Thymus (tissue), 11 donors: ENCODE measurements at regions not wholly inside any gene's neighbourhood (a gene's known extent, or its start where the extent isn't known, plus 50 kb on each side); places are given as distances from the start of the nearest gene placed in this dataset.
"Not testable (repeated sequence)": the region's sequence is repeated elsewhere in the genome, so short reads cannot be mapped to it uniquely, and the experiment has no call there.

Source experiments
- DNase-seq, 9 donors: peaks; one replicate each; pipeline ENCODE4 v3.0.0-alpha.2; 2013; ENCODE audit warnings: low spot score in 9 of 9, low read depth in 6 of 9, missing footprints in 1 of 9
- H3K27ac ChIP-seq, 2 donors: one replicate each; pipeline ENCODE4 v1.5.1; 2013; ENCODE audit warnings: control low read depth in 1 of 2, low read depth in 1 of 2, low read length in 1 of 2, mild to moderate bottlenecking in 1 of 2, moderate library complexity in 1 of 2
- H3K27me3 ChIP-seq, 2 donors: one replicate each; pipeline ENCODE4 v1.5.1; 2013; ENCODE audit warnings: low read length in 1 of 2; ENCODE audit not compliant: control insufficient read depth in 2 of 2, insufficient read depth in 1 of 2
- H3K36me3 ChIP-seq, 2 donors: one replicate each; pipeline ENCODE4 v1.5.1; 2013; ENCODE audit warnings: low read length in 1 of 2, mild to moderate bottlenecking in 1 of 2, moderate library complexity in 1 of 2; ENCODE audit not compliant: control insufficient read depth in 2 of 2, insufficient read depth in 2 of 2
- H3K4me1 ChIP-seq, 2 donors: one replicate each; pipeline ENCODE4 v1.5.1; 2013; ENCODE audit warnings: low read length in 2 of 2; ENCODE audit not compliant: control insufficient read depth in 2 of 2, insufficient read depth in 2 of 2
- H3K4me3 ChIP-seq, 2 donors: one replicate each; pipeline ENCODE4 v1.5.1; 2013; ENCODE audit warnings: low read length in 2 of 2, control low read depth in 1 of 2, mild to moderate bottlenecking in 1 of 2
- H3K9me3 ChIP-seq, 2 donors: one replicate each; pipeline ENCODE4 v1.5.1; 2013; ENCODE audit warnings: low read length in 1 of 2, mild to moderate bottlenecking in 1 of 2; ENCODE audit not compliant: control insufficient read depth in 2 of 2, insufficient read depth in 1 of 2
- WGBS: extraction: QIAGEN DNeasy Blood & Tissue Kit; methylation state at CpG from one replicate; pipeline ENCODE4 v1.1.7; 2013; 5-methylcytosine and 5-hydroxymethylcytosine counted together
- donor health status: healthy.

DNA sequence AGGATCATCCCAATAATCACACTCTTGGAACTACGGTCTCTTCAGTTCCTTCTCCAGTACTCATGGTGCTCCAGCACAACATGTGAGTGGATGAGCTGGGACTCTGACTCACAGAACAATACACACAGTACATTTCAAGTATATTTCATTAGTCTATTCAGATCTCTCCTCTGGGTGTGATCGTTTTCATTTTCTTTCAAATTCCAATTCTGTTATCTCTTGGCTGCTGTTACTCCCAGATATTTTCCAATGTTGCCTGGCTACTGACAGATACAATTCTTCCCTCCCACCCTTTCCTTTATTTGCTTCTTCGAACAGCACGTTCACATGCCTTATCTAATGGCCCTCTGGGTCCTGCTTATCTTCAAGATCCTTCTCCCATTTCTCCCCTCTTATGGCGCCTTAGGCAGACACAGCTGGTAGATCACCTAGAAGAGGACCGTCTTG is 216.0 kb downstream of the ACKR3 start:
- H3K36me3 ChIP-seq = no peaks in the 10 kb centered on the region
- H3K4me1 ChIP-seq = no peaks in the 10 kb centered on the region
- H3K27ac ChIP-seq = no peak overlapping the region
- H3K27me3 ChIP-seq = no peaks in the 10 kb centered on the region
- WGBS = 92% methylated on average over 6 of the region's 6 CpGs
- H3K4me3 ChIP-seq = no peak overlapping the region
- DNase-seq = no peak
- no peaks in the 10 kb centered on the region for H3K9me3 ChIP-seq

DNA sequence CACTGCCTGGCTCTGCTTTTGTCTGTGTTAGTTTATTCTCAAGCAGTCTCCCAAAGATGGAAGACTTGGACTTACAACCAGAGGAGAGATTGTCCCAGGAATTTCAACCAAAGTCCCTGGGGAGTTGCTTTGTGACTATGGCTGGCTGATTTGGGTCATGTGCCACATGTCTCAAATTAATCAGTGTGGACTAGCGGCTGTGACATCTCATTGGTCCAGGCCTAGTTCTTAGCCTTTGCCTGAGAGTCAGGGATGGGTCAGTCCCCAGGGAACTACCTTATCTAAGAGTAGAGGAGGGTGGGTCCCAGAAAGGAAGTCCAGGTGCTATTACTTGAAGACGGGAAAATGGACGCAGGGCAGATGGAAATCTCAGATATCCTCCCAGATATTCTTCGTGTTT is 217.1 kb downstream of the ACKR3 start:
- H3K36me3 ChIP-seq = no peaks in the 10 kb centered on the region

DNA sequence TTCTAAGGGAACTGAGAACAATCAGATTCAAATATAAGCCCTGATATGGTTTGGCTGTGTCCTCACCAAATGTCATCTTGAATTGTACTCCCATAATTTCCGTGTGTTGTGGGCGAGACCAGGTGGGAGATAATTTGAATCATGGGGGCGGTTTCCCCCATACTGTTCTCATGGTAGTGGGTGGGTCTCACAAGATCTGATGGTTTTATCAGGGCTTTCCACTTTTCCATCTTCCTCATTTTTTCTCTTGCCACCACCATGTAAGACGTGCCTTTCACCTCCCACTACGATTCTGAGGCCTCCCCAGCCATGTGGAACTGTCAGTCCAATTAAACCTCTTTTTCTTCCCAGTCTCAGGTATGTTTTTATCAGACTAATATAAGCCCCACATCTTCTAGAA is 217.8 kb downstream of the ACKR3 start:
- not testable (repeated sequence) for H3K4me1 ChIP-seq, H3K36me3 ChIP-seq, H3K27ac ChIP-seq, H3K9me3 ChIP-seq, DNase-seq, H3K27me3 ChIP-seq, H3K4me3 ChIP-seq
- 86% methylated on average over 5 of the region's 5 CpGs for WGBS

More for the DNA sequence above, 217.1 kb downstream of the ACKR3 start:
- H3K27me3 ChIP-seq = no peaks in the 10 kb centered on the region
- DNase-seq = no peak
- no peaks in the 10 kb centered on the region for H3K4me1 ChIP-seq
- H3K9me3 ChIP-seq = no peaks in the 10 kb centered on the region
- H3K4me3 ChIP-seq = no peak overlapping the region
- H3K27ac ChIP-seq = no peak overlapping the region
- 98% methylated on average over 4 of the region's 4 CpGs for WGBS

DNA sequence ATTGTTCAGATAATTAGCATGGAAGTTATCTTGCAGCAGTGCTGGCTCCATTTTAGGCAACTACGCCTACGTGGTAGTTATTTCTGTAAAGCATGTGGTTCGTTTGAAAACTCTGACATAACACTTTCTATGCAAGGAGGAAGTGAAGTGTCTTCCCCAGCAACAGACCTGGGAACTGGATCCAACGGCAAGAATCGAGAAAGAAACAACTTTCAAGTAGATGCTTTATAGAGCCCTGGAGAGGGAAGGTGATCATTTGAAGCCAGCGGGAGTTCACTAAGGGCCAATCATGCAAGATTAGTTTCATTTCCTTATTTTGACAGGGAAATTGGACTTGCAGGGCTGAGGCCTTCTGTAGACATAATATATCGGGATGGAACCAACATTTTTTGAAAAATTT is 218.3 kb downstream of the ACKR3 start:
- H3K27me3 ChIP-seq = no peaks in the 10 kb centered on the region
- H3K9me3 ChIP-seq = no peaks in the 10 kb centered on the region
- no peaks in the 10 kb centered on the region for H3K4me1 ChIP-seq
- no peak overlapping the region for H3K4me3 ChIP-seq
- no peaks in the 10 kb centered on the region for H3K36me3 ChIP-seq
- DNase-seq = peak in 1 of 9 donors; percentile 8
- no peak overlapping the region for H3K27ac ChIP-seq
- 87% methylated on average over 7 of the region's 7 CpGs for WGBS

DNA sequence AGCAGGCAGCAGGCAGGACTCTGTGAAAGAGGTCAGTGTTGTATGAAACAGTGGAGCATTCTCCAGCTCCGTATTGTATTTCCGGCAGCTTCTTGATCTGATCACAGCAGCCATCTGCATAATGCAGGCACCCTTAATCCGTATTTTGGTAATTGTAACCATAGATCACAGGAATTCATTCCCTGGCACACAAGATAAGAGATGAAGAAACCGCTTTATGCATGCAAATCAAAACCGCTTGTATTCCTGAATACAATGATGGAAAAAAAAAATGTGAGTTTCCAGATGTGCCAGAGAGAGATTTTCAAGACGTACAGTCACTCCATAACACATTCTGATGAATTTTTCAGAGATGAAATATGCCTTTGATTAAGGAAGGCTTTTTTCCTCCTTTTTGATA is 221.3 kb downstream of the ACKR3 start:
- WGBS = 87% methylated on average over 6 of the region's 6 CpGs

DNA sequence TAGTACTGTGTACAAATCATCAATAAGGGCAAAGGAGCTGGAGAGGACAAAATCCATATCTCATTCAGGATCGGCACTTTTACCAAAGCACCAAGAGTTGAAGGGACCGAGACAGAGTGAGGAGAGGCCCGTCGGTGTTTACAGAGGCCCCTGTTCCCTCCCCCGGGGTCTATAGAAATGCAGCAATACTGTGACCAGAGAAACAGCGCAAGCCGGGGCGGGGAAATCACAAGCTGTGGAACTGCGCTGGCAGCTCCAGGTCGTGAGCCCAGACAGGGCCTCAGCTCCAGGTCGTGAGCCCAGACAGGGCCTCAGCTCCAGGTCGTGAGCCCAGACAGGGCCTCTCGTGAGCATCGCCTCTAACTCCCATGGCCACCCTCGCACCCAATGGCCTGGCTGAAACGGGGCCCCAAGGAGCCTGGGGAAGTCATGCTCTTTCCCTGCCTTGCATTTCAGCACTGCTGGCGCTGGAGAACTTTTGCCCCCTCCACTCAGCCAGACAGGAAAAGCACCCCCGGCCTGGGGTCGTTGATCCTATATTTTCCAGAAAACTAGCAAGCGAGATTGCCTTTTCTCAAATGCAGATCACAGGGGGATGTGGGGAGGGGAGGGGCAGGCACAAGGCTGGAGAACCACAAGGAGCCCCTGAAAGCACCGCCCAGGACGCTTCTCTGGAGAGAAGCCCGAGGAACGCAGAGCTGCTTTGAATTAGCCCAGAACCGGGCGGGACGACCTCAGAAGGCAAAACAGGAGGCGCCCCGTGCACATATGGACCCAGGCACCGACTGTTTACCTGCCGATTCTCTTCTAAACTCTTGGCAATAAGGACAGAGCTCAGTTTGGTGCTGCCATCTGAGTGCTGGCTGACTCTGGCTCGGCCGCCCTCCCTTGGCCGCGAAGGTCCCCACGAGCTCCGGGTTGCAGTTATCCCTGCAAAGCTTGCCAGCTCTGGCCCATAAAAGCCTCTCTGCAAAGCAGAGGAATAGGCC is 223.7 kb downstream of the ACKR3 start:
- no peak overlapping the region for H3K4me3 ChIP-seq
- H3K36me3 ChIP-seq = no peaks in the 10 kb centered on the region
- H3K4me1 ChIP-seq = no peaks in the 10 kb centered on the region
- DNase-seq = no peak
- WGBS = 83% methylated on average over 37 of the region's 37 CpGs
- no peaks in the 10 kb centered on the region for H3K27me3 ChIP-seq
- no peak overlapping the region for H3K27ac ChIP-seq
- H3K9me3 ChIP-seq = no peaks in the 10 kb centered on the region

More for the DNA sequence above, 221.3 kb downstream of the ACKR3 start:
- no peak for DNase-seq
- Histone ChIP-seq H3K27me3 (no peaks in the 10 kb centered on the region), H3K27ac (no peak overlapping the region), H3K36me3 (no peaks in the 10 kb centered on the region), H3K9me3 (no peaks in the 10 kb centered on the region), H3K4me3 (no peak overlapping the region), H3K4me1 (no peaks in the 10 kb centered on the region)

DNA sequence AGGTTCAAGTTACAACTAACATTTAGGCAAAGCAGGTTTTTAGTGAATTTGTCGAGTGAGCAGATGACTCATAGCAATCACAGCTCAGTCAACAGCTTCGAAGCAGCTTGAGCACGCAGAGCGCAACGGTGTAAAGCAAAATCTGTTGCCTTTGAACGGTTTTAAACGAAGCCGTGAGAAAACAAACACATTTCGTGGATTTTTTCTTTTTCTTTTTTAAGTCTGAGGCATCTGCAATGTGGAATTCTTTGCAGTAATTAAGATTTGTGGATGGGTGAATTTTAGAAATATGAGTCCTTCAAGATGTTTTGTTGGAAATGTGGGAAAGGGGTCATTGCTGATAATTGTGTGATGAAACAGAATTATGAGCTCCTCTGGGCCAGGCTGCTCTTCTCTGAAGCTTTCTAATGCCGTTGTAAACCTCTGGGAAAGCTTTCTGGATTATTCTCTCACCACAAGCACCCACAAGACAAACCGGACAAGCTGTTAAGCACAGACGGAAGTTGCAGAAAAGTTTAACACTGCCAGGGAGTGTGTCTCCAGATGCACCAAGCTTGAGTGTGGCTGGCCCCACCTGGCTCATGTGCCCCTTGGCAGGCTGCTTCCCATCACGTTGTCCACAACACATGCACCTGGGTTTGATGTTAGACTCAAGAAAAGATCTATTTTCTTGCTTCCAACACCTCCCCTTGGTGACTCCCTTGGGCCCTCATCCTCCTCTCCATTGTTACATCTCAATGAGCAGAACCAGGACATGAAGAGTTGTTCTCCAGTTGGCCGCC is 224.7 kb downstream of the ACKR3 start:
- Histone ChIP-seq H3K27ac (no peak overlapping the region), H3K4me1 (no peaks in the 10 kb centered on the region), H3K9me3 (no peaks in the 10 kb centered on the region), H3K36me3 (no peaks in the 10 kb centered on the region), H3K27me3 (no peaks in the 10 kb centered on the region), H3K4me3 (no peak overlapping the region)
- 87% methylated on average over 14 of the region's 14 CpGs for WGBS
- DNase-seq = no peak

DNA sequence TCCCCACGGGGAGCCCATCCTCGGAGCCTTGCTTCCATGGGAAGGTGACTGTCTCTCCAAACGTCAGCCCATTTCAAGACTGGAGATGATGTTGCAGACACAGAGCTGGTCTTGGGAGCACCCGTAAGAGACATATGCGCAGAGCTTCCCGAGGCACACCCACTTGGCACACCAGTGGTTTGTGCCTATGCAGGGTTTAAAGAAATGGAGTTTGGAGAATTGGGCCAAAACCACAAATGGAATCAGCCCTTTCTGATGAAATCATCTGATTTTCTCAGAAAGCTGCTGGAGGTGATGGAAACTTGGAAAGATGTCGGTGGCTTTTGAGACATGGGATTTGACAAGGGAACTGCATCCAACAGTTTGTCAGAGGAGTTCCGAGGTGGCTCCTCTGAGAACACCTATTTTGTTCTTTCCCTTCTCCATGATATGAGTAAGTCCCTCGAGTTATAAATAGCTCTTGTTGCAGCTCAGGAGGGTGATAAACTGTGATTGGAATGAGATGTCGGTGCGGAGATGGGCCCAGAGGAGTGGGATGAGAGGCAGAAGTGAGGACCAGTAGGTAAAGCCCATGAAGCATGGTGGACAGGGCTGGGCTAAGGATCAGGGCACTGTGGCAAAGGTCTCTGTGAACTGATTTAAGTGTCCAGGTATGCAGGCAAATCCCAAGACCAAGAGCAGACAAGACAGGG is 225.7 kb downstream of the ACKR3 start:
- H3K27ac ChIP-seq = no peak overlapping the region
- H3K9me3 ChIP-seq = no peaks in the 10 kb centered on the region
- DNase-seq = no peak
- H3K4me3 ChIP-seq = no peak overlapping the region
- no peaks in the 10 kb centered on the region for H3K27me3 ChIP-seq
- no peaks in the 10 kb centered on the region for H3K36me3 ChIP-seq
- WGBS = 96% methylated on average over 11 of the region's 11 CpGs
- H3K4me1 ChIP-seq = no peaks in the 10 kb centered on the region

DNA sequence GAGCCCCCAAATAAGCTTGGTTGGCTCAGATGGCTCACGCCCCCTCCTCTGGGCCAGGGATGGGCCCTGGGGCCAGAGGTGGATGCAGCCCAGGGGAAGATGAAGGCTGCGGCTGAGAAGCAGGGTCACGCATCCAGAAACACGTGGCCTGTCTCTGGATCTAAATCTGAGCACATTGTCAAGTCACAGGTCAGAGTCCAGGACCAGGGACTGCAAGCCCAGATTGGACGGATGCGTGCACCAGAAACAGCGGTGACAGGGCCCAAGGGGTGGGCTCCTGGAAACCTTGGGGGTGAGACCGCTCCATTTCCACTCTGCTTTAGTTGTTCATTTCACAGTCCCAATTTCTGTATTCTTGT is 226.2 kb downstream of the ACKR3 start:
- Histone ChIP-seq H3K36me3 (no peaks in the 10 kb centered on the region), H3K4me3 (no peak overlapping the region), H3K9me3 (no peaks in the 10 kb centered on the region), H3K4me1 (no peaks in the 10 kb centered on the region), H3K27ac (no peak overlapping the region), H3K27me3 (no peaks in the 10 kb centered on the region)
- no peak for DNase-seq
- 97% methylated on average over 8 of the region's 8 CpGs for WGBS
